GM21619 (cell line): ENCODE measurements at regions not wholly inside any gene's neighbourhood (a gene's known extent, or its start where the extent isn't known, plus 50 kb on each side); places are given as distances from the start of the nearest gene placed in this dataset.

Experiments used
- ATAC-seq: cut with Tn5 transposase; IDR thresholded peaks from one replicate; pipeline ENCODE4 v1.9.1; 2021; ENCODE audit not compliant: unreplicated experiment

DNA sequence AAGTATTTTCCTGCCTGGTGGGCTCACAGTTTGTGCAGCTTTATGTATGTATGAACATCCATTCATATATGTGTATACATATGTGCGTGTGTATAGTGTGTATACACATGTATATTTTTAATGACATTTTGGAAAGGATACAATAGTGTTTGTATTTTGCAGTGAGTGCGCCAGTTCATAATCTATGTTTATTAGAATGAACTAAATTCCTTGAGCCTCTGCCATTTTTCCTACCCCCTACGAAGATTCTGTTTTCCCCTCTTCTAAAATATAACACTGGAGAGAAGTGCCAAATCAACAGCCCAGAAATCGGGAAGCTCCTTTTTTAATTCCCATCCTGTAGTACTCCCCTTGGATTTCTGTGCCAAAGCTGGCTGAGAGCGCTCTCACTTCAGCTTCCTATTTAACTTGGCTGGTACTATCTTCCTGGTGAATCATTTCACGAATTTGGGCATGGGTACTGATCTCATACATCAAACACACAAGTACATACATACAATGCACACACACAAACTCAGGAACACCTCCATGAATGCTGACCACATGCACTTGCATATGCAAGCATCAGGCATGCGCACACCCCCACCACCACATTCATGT lies 578.4 kb upstream of the WWC1 start:
- no peak for ATAC-seq

DNA sequence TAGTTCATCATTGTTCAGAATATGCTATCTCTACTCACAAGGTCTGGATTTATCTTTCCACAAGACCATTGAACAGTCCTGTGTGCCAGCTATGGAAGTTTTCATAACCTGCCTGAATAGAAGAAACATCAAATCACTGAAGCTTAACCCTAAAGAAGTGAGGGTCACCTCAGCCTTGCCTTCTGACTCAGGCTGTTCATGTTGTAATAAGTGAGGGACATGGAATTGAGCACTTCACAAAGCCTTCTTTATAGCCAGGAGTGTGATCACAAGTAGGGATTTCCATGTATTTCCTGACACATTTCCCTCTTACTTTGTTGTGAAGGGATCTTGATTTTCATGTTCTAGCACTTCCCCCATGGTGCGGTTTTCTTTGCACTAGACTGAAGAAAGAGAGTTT lies 577.5 kb upstream of the WWC1 start:
- no peak for ATAC-seq

DNA sequence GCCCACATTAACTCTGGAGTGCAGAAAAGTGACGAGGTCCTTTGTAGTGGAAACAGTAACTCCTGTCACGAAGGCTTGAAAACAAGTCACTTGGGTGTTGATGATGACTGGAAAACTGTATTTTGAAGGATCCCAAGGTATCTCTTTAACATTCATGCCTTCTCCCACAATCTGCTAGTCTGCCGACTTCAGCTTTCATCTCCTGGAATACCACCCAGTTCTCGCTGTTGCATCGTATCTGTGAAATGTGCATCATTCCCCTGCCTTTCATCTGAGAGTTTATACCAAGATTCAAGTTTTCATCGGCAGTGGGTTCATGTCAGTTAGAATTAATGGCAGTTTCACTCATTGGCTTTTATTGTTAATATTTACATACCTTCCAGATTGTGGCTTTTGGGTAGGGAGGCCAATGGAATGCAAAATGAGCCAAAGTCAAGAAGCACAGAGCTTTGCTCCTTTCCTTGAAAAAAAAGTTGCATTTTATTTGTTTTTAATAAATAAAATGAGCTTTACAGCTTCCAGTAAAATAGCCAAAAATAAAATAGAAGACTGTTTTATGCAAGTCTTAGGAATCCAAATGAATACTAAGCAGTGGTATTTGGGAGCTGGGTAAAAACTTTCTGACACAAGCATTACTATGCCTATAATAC lies 575.2 kb upstream of the WWC1 start:
- no peak for ATAC-seq

DNA sequence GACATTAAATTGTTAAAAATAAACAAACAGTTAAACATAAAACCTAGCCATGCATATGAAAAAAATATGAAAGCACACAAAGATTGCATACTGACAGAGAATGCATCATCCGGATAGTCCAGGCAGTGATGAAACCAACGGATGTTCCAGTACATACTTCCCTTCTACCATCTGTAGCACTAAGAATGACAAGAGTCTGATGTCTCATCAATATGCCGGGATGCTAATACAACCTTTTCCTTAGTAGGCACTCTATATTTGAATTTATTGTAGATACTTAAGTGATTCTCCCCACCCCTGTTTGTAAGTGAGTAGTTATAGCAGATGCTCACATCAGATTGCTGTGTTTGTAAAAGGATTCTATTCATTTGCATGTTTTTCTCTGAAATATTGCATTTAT lies 571.2 kb upstream of the WWC1 start:
- ATAC-seq = no peak

DNA sequence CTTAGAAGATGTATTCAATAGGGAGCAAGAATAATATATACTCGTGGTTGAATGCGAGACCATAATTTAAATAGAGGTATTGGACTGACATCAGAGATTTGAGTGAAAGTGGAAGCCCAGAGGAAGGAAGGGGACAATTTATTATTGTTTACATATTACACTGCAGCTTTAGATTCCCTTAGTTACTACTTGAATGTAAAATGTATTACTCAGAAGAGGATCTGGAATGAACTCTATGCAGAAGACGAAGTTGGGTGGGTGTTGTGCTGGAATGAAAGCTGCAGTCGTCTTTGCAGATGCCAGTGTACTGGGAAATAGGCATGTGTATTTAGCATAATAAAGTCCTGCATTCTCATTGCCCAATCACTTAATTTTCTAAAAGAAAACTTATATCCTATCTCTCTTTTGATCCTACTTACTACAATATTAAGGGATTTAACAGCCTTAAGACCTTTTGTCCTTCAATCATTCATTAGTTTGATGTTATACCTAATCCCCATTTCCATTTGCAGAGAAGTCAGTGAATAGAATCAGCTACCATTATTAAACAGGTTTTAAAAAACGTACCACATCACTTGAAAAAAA lies 570.7 kb upstream of the WWC1 start:
- no peak for ATAC-seq

DNA sequence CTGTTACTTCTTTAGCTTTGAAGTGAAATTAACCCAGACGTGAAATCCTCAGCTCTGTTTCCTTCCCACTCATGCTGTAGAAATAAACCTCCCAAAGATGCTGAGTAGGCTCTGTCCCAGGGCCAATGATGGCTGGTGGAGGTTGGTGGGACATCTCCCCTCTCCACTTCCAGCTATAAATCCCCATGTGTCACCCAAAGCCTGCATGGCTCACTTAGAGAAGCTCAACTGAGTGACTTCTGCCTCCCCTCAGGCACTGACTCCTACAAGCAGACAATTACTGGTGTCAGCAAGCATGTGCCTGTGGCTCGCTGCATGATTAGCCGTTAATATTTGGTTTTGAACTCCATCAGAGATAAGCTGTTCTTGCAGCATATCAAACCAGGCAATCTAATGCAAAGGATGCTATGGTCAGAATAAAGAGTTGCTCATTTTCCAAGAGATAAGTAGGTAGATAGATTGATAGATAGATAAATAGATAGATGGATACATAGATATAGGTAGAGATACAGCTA lies 569.5 kb upstream of the WWC1 start:
- no peak for ATAC-seq

DNA sequence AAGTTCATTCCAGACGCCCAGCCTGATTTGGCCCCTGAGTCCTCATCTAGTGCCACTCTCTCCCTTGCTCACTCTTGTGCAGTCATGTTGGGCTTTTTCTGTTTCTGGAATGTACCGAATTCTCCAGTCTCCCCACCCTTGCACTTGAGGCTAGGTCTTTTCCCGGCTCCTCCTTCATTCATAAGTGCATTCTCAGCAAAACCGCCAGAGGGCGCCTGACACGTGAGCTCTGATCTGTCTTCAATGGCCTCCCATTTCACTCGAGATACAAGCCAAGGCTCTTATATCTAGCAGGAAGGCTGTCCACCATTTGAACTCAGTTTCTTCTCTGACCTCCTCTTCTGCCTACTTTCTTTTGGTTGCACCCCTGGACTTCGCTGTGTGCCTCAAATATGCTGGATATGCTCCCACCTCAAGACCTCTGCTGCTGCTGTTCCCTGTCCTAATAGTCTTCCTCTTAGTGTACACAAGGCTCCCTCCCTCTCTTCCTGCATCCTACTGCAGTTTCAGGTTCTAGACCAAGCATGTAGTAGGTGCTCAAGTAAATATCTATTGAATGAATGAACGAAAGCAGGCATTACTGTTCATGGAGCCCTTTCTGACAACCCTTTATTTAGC lies 568.1 kb upstream of the WWC1 start:
- peak; percentile 98 for ATAC-seq

DNA sequence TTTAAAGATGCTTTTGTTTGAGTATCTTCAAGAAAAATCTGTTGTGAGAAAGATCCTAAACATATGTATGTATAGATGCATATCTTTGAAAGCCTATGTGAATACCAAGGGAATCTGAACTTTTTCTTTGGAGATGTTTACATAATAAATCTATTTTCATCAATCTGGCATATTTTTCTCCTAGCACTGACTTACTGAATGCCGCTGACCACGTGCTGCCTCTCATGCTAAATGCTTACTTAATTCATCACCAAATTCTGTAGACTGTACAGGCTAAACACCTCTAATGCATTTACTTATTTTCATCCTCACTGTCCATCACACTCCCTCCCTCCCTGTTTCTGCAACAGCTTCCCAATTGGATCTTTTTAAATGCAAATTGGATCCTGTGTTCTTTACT lies 566.2 kb upstream of the WWC1 start:
- ATAC-seq = no peak

DNA sequence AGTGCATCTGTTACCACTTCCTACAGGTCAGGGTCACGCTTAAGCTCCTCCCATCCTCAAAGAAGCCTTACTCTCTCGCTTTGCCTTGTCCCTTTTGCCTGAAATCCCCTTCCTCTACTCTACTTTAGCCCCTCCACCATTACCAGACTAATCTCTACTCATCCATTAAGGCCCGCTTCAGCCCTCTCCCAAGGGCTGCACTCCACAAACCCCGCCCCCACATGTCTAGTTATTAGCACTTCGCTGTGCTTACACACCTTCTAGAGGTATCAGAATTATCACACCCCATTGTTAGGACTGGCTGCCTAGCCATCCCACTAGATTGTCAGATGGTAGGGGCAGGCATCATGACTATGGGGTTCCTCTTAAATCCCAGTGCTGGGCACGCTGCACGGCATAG lies 565.7 kb upstream of the WWC1 start:
- ATAC-seq = no peak

DNA sequence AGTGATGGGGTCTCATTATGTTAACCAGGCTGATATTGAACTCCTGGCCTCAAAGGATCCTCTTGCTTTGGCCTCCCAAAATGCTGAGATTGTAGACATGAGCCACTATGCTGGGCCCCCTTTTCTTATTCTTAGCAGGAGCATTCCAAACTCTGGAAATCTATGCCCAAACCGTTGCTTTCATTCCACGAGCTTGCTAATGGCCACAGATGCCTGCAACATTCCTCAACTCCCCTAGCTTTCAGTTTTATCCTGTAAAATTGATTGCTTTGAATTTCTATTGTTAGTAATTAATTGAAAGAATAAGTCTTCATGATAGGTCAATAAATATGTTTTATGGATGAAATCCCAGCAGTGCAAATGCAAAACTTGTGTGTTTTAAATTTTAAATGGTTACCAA lies 564.8 kb upstream of the WWC1 start:
- ATAC-seq = no peak

DNA sequence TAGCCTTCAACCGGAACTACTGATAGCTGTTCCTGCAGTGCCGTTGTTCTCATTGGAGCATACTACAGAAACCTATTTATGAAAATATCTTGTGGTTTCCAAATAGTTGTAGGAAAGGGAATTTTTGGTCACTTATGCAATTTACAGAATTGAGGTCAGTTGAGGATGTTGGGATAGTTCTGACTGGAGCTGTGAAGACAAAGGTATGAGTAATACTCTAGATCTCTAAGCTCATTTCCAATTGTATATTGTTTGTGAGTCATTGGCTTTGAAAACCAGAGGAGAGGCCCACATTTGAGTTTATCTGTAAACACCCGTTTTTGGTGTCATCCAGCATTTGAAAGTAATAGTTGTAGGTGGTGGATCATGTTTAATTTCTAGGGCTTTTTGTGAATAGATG lies 561.3 kb upstream of the WWC1 start:
- ATAC-seq = no peak

DNA sequence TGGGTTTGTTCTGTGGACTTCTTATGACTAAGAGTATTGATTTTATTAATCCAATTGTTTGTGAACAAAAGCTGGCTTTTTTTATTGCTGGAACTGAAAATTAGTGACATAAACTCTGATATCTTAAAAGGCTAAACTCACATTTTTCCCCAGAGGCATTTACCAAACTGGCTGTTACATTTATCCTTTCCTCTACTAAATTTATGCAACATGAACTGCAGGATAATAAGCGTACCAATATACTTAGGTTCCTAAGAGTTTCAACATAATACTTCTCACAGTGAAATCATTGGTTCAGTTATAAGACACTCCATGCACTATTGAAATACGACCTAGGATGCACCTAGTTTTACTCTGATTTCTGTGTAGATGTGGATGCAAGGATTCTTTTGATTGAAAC lies 560.8 kb upstream of the WWC1 start:
- ATAC-seq = no peak

DNA sequence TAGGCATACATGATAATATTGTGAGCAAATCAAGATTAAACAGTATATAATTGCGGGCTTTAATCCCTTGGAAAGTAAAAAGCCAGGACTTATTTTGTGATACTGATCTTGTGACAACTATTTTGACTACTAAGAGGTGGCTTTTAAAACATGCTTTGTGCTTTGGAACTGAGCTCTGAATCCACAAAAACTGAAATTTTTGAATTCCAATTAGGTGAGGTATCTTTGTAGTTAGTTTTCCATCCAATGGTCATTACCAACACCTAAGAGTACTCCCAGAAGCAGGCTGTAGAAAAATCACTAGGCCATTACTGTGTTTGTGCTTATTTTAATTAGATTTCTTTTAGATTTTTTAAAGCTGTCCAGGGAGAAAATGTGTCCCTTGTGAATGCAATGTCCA lies 559.5 kb upstream of the WWC1 start:
- ATAC-seq = no peak

DNA sequence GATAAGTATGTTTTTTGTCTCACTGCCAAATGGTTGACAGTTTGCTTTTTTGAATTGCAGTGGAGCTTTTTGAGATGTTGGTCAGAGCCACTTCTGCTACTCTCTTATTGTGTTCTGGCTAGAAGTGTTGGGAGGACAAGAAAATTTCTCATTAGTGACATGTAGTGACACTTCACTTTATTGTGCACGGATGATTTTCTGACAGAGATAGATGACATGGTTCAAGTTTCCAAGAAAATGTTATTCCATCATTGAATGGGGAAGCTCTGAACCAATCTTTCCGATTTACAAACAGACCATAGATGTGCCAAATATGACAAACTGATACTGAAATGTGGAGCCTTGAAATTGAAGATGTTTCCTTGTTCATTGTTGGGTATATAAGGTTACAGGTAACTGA lies 558.9 kb upstream of the WWC1 start:
- ATAC-seq = no peak

DNA sequence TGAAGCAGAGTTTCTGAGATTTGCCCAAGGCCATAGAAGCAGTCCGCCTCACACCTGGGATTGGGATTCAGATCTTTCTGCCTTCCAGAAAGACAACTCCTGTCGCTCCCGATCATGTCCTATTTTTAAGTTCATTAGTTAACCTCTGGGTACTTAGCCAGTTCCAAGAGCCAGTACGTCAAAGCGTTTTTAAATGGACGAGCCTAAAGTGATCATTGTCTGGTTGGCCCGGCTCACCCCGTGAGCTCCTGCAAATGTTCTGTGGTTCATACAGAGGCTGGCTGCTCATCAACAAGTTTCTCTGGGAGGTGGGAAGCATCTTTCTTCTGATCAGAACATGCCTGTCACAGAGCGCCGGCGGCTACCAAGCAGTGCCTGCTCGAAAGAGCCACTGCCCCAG lies 554.5 kb upstream of the WWC1 start:
- no peak for ATAC-seq

DNA sequence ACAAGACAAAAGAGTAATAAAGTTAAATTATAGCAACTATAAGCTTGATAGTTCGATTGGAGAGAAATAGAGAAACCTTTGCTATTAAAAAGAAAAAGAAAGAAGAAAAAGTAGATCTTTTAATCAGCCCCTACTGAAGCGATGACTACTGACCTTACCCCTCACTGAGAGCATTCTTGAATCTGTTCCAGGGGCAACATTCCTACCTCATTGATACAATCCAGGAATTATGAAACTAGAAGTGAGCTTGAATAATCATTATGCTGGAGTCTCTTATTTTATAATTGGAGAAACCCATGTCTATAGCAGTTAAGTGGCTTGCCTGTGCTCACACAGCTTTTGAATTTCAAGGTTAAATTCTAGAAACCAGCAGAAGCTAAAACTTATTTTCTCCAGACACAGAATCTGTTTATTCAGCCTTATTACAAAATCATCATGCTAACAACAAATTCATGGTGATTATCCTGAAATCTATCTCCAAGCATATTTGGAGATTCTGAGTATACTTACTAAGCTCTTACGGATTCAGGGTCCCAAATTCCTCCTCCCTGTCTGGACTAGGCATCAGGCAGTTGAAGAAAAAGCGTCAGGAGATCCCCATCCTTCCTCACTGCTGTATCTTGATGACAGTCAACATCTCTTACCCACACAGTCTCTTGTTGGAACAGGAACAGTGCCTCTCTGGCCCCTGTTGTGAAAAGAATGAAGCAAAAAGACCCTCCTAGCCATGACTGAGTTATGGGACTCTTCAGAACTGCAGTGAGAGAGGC lies 547.6 kb upstream of the WWC1 start:
- ATAC-seq = no peak

DNA sequence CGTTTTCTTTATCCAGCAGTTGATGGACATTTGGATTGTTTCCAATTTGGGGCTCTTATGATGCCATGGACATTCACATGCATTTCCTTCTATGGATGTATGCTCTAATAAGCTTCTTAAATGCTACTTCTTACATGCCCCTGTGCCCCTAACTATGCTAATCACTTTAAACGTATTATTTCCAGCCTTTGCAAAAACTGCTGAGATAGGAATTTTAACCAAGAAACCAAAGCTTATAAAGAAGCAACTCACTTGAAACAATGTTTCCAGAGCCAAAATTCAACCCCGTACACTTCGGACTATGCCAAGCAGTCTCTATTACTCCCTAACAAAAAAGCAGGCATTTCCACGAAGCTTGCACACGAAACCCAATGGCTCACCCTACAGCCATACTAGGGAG lies 545.6 kb upstream of the WWC1 start:
- ATAC-seq = no peak

DNA sequence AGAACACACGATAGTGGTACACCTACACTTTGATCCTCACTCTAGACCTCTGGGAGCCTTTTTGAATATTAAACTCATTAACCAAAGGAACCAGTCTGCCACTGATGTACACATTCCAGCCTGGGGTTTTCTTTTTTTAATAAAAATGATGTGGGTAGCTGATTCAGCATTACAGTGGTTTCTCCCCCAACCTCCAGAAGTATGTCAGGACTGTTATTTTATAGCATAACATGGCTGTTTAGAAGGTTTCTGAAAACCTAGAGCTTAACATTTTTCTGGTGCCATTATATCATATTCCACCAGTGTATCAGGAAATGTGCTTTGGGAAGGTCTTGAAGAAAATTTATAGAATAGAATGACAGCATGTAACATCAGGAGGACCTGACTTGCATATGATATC lies 540.9 kb upstream of the WWC1 start:
- ATAC-seq = no peak

DNA sequence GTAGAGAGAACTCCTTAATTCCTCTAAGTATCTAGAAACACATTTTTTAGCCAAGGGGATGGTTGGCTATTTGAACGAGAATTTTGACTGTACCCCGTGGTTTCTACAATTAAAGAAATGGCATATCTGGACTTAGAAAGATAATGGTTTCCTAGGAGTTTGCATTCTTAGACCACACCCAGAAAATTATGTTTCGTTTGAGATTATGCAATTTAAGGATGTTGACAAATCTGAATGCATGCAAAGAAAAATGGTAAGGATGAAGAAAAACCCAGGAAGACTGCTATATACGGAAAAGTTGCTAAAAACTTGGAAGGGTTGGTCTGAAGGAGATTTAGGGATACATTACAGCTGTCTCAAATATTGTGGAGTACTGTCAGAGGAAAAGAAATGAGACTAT lies 538.5 kb upstream of the WWC1 start:
- ATAC-seq = no peak

DNA sequence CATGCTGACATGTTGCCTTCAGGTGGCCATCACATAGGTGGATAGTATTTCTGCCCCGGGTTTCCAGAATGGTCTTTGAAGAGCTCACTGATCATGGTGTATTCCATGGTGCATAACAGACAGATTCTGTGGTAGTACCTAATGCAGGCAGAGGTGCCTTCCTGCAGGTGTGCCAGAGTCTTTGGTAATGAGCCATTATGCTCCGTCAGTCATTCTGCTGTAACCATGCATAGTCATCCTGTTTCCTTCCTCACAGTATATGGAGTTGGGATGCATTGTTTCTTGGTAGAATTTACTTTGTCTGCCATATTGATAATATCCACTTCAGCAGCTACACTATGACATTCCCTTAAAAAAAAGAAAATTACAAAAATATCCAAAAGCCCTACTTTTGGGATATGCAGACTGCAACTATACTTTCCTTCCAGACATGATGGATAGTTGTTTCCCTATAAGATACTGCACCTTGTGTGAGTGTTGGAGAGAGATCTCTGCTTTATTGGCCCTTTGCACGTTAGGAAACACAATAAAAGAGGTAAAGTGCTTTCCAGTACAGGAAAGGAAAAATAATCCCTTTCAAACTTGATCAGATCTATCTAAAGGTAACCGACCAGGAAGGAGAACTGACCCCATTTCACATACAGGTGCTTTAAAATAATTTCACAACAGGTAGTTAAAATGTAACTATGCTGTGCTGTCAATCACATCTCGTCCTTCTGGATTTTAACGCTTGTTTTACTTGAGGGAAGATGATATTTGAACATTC lies 537.5 kb upstream of the WWC1 start:
- no peak for ATAC-seq

DNA sequence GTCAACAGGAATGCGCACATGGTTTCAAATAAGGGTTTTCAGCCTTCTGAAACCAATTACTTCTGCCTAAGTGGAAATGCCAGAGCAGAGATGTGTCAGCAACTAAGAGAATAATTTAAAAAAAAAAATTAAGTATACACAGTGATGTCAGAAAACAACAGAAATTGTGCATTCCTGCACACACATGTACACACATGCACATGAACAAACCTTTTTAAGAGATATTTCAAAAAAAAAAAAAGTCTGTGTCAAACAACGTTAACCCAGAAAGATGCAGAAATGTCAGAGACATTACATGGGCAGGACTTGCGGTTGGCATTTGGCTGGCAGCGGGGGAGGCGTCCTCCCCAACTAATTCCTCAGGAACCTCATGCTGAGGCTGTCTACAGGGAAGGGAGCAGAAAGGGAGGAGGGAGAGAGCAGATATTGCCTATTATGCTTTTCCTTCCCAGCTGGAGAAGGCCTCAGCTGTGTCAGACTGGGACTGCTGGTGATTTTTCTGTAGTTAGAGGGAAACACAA lies 536.9 kb upstream of the WWC1 start:
- ATAC-seq = no peak
